T-helper 17 cell (primary cell): ENCODE measurements at regions not wholly inside any gene's neighbourhood (a gene's known extent, or its start where the extent isn't known, plus 50 kb on each side); places are given as distances from the start of the nearest gene placed in this dataset.
"Not testable (repeated sequence)": the region's sequence is repeated elsewhere in the genome, so short reads cannot be mapped to it uniquely, and the experiment has no call there.

Experiments used
- ATAC-seq: fragments of 150-1000 bp; cut with Tn5 transposase; 2 replicates; pipeline ENCODE4 v1.10.0; 2021; ENCODE audit warnings: mild to moderate bottlenecking, moderate library complexity
- DNase-seq, 3 donors: peaks; one replicate each; pipeline versions ENCODE4 v3.0.0 to v3.0.0-alpha.2; 2020 to 2021
- H3K9me3 ChIP-seq: one replicate; pipeline ENCODE4 v1.7.0; 2013; ENCODE audit warnings: low read length, mild to moderate bottlenecking; ENCODE audit not compliant: control insufficient read depth, poor library complexity, severe bottlenecking
- H3K27ac Mint-ChIP-seq: one replicate; pipeline ENCODE4 v1.8.0; 2022; ENCODE audit warnings: mild to moderate bottlenecking, moderate library complexity, mixed read lengths
- H3K27me3 Mint-ChIP-seq: one replicate; pipeline ENCODE4 v1.8.0; 2022; ENCODE audit warnings: mixed read lengths
- H3K36me3 Mint-ChIP-seq: one replicate; pipeline ENCODE4 v1.8.0; 2022; ENCODE audit warnings: low read depth, mixed read lengths
- H3K4me1 Mint-ChIP-seq: one replicate; pipeline ENCODE4 v1.8.0; 2022; ENCODE audit warnings: mild to moderate bottlenecking, mixed read lengths
- H3K4me3 Mint-ChIP-seq: one replicate; pipeline ENCODE4 v1.8.0; 2022; ENCODE audit warnings: mild to moderate bottlenecking, moderate library complexity, mixed read lengths

DNA sequence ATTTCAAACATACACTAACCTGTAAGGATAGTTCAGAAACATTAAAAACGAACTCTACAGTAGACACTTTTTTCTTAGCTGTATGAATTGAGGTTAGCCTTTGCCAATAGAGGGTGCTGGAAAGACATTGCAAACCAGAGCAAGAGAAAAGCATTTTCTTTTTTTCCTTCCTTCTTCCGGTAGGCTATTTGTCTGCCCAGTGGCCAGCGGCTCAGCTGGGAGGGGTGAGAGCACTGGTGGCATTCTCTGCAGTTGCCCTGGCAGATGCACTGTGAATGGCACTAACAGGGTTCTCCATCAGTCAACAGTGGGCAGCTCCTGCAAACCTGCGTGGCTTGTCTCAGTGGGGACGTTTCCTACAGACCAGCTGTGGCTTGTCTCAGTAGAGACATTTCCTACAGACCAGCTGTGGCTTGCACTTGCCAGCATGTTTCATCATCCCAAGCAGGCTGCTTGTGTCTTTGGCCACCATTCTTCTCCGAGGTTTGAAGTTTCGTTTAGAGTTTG lies 984.5 kb upstream of the CDH18 start:
- no peak for ATAC-seq
- H3K27me3 Mint-ChIP-seq = no peaks in the 10 kb centered on the region
- no peaks in the 10 kb centered on the region for H3K4me1 Mint-ChIP-seq
- no peak overlapping the region for H3K4me3 Mint-ChIP-seq
- H3K27ac Mint-ChIP-seq = no peak overlapping the region
- no peaks in the 10 kb centered on the region for H3K36me3 Mint-ChIP-seq
- DNase-seq = no peak
- H3K9me3 ChIP-seq = no peaks in the 10 kb centered on the region

DNA sequence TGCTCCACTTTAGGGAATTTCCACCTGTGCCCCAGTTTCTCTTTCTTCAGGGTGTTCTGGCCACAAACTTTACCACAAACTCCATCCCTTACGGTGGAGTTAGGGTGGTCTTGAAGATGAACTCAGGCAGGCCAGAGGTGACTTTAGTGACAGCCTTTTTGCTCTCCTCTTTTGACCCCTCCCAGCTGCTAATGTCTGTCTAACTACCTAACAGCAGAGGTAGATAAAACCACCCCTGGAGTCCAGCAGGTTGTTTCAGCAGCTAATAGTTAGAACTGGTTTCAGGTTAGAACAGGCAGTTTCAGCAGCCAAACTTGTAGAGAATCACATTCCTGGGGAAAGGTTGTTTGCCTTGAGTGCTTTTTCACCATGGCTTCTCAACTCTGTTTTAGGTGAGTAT lies 971.3 kb upstream of the CDH18 start:
- no peaks in the 10 kb centered on the region for H3K27me3 Mint-ChIP-seq
- no peak overlapping the region for H3K4me3 Mint-ChIP-seq
- H3K4me1 Mint-ChIP-seq = no peaks in the 10 kb centered on the region
- no peak for DNase-seq
- ATAC-seq = no peak
- no peaks in the 10 kb centered on the region for H3K9me3 ChIP-seq
- H3K36me3 Mint-ChIP-seq = no peaks in the 10 kb centered on the region
- no peak overlapping the region for H3K27ac Mint-ChIP-seq

DNA sequence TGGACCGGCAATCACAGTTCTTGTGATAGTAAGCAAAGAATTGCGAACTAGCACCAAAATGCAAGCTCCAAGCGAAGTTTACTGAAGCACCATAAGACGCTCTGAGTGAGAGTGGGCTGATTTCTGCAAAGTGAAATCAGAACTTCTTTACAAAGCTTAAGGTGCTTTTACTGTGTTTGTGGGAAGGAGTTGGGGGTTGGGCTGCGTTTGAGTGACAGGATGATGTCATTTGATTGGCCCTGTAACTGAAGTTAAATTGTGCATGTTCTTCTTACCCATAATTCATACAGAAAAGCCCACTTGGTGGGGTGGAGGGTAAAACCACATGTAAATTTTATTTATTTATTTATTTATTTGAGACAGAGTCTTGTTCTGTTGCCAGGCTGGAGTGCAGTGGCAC lies 970.6 kb upstream of the CDH18 start:
- no peaks in the 10 kb centered on the region for H3K27me3 Mint-ChIP-seq
- H3K4me3 Mint-ChIP-seq = no peak overlapping the region
- no peak overlapping the region for H3K27ac Mint-ChIP-seq
- no peaks in the 10 kb centered on the region for H3K36me3 Mint-ChIP-seq
- ATAC-seq = no peak
- H3K9me3 ChIP-seq = no peaks in the 10 kb centered on the region
- no peak for DNase-seq
- no peaks in the 10 kb centered on the region for H3K4me1 Mint-ChIP-seq

DNA sequence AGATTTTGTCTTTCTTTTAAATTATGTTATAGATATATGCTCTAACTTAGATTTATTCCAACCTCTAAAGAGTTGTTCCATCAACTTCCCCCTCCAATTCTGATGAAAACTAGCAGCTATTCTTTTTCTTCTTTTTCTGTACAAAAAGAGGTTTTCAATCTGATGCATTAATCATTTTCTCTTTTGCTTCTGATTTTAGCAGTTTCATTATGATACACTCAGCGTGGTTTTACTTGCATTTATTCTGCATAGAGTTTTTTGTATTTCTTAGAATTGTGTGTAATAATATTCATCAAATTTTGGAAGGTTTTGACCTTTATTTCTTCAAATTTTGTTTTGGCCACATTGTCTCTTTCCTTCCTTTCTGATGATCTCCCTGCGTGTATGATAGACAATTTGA lies 968.1 kb upstream of the CDH18 start:
- H3K27ac Mint-ChIP-seq = no peak overlapping the region
- H3K9me3 ChIP-seq = no peaks in the 10 kb centered on the region
- no peaks in the 10 kb centered on the region for H3K27me3 Mint-ChIP-seq
- no peaks in the 10 kb centered on the region for H3K36me3 Mint-ChIP-seq
- DNase-seq (no peak), ATAC-seq (no peak)
- no peak overlapping the region for H3K4me3 Mint-ChIP-seq
- H3K4me1 Mint-ChIP-seq = no peaks in the 10 kb centered on the region

DNA sequence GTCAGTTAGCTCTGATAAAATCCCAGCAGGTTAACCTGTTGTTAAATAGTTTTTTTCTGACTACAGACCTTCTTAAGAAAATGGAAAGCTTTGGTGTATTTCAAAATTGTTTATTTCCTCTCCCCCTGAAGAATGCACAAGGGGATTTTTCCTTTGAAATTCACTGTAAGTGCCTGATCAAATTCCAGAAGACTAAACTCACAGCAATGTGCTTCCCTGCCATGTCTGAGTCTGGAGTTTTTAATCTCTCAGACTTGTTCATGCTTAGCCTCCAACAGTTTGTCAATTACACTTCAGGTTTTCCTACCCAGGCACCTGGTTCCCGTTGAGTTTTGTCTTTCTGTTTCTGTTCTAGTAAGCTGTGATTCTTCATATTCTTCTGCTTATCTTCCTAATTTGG lies 961.6 kb upstream of the CDH18 start:
- H3K9me3 ChIP-seq = no peaks in the 10 kb centered on the region
- no peak overlapping the region for H3K4me3 Mint-ChIP-seq
- DNase-seq (no peak), ATAC-seq (no peak)
- H3K27ac Mint-ChIP-seq = no peak overlapping the region
- no peaks in the 10 kb centered on the region for H3K4me1 Mint-ChIP-seq
- H3K27me3 Mint-ChIP-seq = no peaks in the 10 kb centered on the region
- H3K36me3 Mint-ChIP-seq = no peaks in the 10 kb centered on the region

DNA sequence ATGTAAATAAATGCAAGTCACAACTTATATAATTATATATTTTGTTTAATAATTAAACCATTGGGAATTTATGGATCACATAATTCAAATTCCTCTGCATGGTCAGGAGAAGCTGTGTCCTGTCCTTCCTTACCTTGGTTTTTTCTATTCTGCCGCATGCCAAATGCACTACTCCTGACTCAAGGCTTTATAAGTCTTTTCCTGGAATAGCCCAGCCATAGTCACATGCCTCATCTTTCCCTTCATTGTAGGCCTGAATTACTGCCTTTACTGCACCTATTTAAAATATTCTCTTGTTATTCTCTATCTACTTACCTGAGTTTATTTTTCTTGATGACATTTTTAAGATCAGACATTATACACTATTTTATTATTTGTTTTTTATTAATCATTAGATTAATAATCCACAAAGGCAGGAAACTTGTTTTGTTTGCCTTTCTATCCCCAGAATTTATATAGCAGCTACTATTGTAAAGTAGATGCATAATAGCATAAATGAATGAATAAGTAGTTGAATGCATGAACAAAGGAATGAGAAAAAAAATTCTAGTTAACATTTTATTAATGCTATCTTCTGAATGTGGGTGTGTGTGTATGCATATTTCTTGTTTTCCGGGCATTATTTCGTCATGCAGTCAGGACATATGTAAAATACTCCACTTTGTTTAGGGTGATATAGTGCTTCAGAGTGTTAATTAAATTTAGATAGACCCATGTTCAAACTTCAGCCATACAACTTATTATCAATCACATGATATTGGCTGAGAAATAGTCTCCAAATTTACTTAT lies 955.4 kb upstream of the CDH18 start:
- H3K27ac Mint-ChIP-seq, H3K36me3 Mint-ChIP-seq, ATAC-seq, DNase-seq, H3K27me3 Mint-ChIP-seq, H3K9me3 ChIP-seq, H3K4me1 Mint-ChIP-seq, H3K4me3 Mint-ChIP-seq: not testable (repeated sequence)

DNA sequence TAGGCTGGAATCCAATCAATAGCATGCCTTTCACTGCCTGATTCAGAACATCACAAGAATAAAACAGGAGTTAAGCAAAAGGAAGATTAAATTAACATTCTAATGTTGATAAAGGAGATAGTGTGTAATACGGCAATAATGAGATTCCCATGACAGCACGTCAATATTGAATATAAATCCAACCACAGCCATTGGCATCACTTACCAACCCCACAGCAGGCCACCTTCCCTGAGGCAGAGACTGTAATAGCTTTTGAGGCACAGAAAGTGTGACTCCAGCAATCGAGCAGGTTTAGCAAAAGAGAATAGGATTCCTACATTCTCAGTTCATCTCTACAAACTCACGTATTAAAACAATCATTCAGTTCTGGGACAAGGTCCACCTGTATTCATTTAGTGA lies 954.6 kb upstream of the CDH18 start:
- H3K27ac Mint-ChIP-seq, H3K36me3 Mint-ChIP-seq, H3K9me3 ChIP-seq, H3K27me3 Mint-ChIP-seq, H3K4me3 Mint-ChIP-seq, ATAC-seq, H3K4me1 Mint-ChIP-seq, DNase-seq: not testable (repeated sequence)

DNA sequence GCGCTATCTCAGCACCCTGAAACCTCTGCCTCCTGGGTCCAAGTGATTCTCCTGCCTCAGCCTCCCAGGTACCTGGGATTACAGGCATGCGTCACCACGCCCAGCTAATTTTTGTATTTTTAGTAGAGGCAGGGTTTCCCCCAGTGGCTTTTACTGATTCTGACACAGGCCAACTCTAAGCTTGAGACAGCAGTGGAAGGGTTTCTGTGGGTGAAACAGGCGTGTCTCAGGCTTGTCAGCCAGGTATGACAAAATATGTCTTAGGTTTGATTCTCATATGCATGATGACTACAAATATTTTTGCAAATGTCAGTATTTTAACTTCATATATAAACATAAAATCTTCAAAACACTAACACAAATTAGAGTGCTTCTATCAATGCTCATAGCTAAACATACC lies 952.8 kb upstream of the CDH18 start:
- not testable (repeated sequence) for H3K4me1 Mint-ChIP-seq, H3K36me3 Mint-ChIP-seq, H3K27me3 Mint-ChIP-seq, H3K27ac Mint-ChIP-seq, H3K4me3 Mint-ChIP-seq, H3K9me3 ChIP-seq, ATAC-seq, DNase-seq

DNA sequence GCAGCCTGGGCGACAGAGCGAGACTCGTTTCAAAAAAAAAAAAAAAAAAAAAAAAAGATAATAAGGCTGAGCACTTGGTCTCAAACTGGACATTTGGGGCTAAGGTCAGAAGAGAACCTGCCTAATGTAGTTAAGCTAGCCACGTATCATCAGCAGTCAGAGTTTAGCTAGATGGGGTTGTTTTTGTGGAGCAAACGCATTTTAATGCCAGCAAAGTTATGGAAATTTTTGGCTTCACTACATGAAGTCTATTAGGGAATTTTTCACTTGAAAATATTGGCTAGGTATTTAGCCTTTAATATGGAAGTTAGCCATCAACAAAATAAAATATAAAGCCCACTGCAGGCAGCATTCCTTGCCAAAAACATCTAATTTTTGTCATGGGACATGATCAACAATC lies 902.9 kb upstream of the CDH18 start:
- H3K9me3 ChIP-seq, H3K36me3 Mint-ChIP-seq, H3K4me3 Mint-ChIP-seq, DNase-seq, H3K4me1 Mint-ChIP-seq, ATAC-seq, H3K27me3 Mint-ChIP-seq: not testable (repeated sequence)
- H3K27ac Mint-ChIP-seq = peak overlapping the region; percentile 24

DNA sequence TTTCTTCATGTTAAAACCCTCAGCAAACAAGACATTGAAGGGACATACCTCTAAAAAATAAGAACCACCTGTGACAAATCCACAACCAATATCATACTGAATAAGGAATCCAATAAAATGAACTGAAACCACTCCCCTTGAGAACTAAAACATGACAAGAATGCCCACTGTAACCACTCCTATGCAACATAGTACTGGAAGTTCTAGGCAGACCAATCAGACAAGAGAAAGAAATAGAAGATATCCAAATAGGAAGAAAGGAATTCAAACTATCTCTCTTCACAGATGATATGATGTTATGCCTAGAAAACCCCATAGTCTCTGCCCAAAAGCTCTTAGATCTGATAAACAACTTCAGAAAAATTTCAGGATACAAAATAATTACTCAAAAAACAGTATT lies 887.7 kb upstream of the CDH18 start:
- not testable (repeated sequence) for H3K4me3 Mint-ChIP-seq, H3K4me1 Mint-ChIP-seq, H3K27me3 Mint-ChIP-seq, ATAC-seq, H3K9me3 ChIP-seq, DNase-seq, H3K27ac Mint-ChIP-seq, H3K36me3 Mint-ChIP-seq

DNA sequence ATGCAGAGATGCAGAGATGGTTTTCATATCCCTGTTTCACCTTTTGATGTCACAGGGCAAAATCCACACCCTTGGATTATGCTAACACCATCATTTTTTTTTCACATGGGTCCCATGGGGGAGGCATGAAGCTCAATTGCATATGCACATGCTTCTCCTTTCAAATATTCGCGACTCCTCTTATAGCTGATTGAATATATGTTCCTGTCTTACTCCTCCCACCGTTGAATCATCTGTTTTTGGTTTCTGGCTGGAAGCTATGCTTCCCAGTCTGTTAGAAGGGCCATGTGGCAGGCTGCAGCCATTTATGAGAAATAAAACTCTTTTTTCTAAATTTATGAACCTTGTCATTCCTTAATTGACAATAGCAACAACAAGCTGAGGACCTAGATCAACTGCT lies 877.9 kb upstream of the CDH18 start:
- not testable (repeated sequence) for ATAC-seq, H3K4me1 Mint-ChIP-seq, H3K27ac Mint-ChIP-seq, H3K27me3 Mint-ChIP-seq, DNase-seq, H3K4me3 Mint-ChIP-seq, H3K36me3 Mint-ChIP-seq, H3K9me3 ChIP-seq

DNA sequence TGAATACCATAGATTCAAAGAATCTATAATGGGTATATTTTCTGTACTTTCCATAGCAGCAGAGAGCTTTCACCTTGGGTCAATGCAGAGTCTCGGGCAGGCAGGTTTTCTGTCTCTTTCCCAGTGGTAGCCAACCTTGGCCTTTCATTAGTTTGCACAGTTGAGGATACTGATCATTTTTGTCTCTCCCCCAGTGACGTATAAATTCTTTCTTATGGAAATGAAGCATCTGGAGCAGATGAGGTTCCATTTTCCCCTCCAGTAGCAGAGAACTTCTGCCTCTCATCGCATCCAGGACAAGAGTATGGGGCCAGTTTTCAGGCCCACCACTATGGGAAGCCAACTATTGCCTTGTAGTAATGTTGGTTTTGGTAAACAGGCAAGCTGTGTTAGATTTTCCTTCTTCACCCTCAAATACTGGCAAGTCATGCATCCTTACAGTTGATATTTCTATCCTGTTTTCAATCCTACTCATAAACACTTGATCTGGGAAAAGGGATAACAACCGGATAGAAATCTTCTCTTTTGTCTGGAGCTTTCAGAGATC lies 845.2 kb upstream of the CDH18 start:
- H3K9me3 ChIP-seq = no peaks in the 10 kb centered on the region
- no peaks in the 10 kb centered on the region for H3K27me3 Mint-ChIP-seq
- no peak overlapping the region for H3K4me3 Mint-ChIP-seq
- DNase-seq (no peak), ATAC-seq (no peak)
- no peaks in the 10 kb centered on the region for H3K4me1 Mint-ChIP-seq
- no peak overlapping the region for H3K27ac Mint-ChIP-seq
- H3K36me3 Mint-ChIP-seq = no peaks in the 10 kb centered on the region

DNA sequence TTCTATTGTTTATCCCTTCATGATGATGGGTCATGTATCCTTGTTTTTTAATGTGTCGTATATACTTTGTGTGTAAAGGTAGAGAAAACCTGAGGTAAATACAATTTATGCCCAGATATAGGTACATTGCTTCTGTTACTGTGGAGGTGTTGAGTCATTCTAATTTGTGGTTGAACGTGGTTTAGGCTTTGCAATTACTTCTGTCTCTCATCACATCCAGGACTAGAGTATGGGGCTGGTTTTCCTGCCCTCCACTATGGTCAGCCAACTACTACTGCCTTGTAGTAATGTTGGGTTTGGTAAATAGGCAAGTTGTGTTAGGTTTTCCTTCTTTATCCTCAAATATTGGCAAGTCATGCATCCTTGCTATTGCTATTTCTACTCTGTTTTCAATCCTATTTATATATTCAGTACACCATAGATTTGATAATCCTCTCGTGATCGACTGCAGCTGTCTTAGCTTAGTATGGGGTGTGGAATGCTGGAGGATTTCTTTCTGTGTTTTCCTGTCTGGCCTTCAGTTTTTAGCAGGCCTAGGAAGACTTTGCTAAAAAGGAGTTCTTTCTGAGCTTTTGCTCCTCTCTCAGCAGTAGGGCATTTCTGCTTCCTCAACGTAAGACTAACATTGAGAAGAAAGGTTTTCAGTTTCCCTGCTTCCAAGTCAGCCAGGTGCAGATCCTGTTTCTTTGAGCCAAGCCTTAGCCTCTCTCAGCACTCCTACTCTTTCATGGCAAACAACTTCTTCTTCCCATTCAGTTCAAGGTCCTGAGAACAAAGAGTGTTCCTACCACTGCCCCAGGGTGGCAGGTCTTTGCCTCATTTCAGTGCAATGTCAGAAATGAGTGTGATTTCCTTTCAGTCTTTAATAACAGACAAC lies 844.4 kb upstream of the CDH18 start:
- no peaks in the 10 kb centered on the region for H3K27me3 Mint-ChIP-seq
- no peak overlapping the region for H3K27ac Mint-ChIP-seq
- no peaks in the 10 kb centered on the region for H3K4me1 Mint-ChIP-seq
- no peak for ATAC-seq
- no peak for DNase-seq
- H3K4me3 Mint-ChIP-seq = no peak overlapping the region
- H3K9me3 ChIP-seq = no peaks in the 10 kb centered on the region
- H3K36me3 Mint-ChIP-seq = no peaks in the 10 kb centered on the region
